GM18520 (cell line): ENCODE measurements at regions not wholly inside any gene's neighbourhood (a gene's known extent, or its start where the extent isn't known, plus 50 kb on each side); places are given as distances from the start of the nearest gene placed in this dataset.

Source experiments
- ATAC-seq: cut with Tn5 transposase; IDR thresholded peaks from one replicate; pipeline ENCODE4 v1.9.1; 2021; ENCODE audit not compliant: unreplicated experiment

GRCh38 chr15:60093273-60094067 is 89.4 kb downstream of the FOXB1 start:
- ATAC-seq = no peak

- ATAC-seq = no peak
Measured at GRCh38 chr15:60095711-60096110, 91.6 kb downstream of the FOXB1 start.

DNA sequence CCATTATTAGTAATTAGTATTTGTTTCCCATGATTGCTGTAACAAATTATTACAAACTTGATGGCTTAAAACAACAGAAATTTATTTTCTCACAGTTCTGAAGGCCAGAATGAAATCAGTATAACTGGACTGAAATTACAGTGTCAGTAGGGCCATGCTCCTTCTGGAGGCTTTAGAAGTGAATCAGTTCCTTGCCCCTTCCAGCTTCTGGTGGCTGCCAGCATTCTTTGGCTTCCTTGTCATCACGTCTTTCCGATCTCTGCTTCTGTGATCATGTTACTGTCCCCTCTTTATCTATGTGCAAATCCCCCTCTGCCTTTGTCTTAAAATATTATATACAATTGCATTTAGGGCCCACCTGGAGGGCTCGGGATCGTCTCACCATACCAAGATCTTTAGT is 92.0 kb downstream of the FOXB1 start:
- no peak for ATAC-seq

DNA sequence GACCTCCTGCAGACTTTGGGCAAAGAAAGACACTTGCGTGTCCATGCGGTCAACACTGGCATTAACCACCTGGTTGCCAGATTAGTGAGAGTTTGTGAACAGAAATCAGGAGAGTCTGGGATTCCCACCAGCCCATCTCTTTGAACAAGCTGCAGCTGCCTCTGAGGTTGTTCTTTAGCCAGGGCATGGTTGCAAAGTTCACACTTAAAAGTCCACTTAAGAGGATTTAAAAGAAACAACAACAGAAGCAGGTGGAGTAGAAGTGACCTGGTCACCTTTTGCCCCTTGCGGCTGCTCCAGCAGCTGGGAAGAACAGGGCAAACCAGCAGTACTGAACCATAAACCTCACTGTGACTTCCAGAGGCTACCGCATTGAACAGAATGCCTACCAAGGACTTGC is 97.3 kb downstream of the FOXB1 start:
- ATAC-seq = no peak

GRCh38 chr15:60102748-60103147 is 98.6 kb downstream of the FOXB1 start:
- ATAC-seq = no peak

- ATAC-seq = no peak
Measured at GRCh38 chr15:60110909-60111308, 106.8 kb downstream of the FOXB1 start.

DNA sequence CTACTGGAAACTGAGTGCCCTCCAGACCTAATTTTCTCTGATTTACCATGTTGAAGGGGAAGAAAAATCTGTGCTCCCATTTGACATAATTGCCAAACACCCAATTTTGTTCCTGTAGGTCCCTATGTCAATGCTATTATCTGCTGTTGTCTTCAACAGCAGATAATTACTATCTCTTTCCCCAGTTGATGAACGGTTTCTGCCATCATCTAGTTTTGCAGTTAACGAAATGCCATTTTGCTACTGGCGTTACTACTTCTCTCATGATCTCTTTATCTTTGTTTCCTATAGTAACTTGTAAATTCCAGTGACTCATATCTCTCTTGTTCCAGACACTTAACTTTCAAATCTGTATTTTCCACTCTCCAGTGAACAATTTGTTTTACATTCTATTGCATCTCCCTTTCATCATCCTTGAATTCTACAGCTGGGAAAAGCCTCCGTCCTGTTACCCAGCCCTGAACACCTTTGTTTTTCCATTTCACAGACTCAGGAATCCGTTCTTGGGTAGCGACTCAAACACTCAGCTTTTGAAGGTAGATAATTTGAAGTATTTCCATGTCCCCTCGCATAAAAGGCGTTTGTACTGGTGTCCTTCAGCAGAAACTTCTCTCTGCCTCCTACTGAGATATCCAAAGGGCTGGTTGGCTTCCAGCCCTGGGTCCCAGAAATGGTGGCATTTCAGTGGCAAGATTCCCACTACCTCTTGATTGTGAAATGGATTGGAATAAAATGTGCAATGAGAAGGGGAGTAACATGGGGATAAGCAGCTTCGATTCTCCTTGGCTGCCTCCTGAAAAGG is 111.7 kb downstream of the FOXB1 start:
- ATAC-seq = no peak

DNA sequence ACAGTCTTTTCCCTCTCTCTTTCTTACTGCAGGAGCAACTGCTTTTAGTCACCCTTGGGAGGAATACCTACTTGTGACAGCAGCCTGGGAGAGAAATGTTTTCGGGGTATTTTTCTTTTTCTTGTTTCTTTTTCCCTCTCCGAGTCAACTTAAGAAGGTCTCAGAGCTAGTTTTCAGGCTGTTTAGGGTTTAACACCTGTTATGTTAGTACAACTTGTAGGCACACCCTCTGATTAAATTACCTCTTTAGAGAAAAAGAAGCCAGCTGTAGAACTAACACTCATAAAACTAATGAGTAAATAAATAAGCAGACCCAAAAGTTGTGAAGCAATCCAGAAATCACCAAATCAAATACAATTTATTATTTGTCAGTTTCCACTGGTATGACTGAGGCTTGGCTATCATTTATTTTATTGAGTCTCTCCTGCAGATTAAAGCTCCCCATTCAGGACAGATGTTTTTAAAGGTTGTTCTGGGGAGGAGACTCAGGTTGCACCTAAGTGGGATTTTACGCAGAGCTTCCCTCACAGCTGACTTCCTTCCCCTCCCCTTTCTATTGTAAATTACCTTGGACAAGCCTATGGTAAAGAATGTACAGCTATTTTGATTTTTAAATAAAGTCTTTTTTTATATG is 112.5 kb downstream of the FOXB1 start:
- no peak for ATAC-seq

- ATAC-seq = no peak
Measured at GRCh38 chr15:60118146-60118545, 114.0 kb downstream of the FOXB1 start.

GRCh38 chr15:60118626-60119025 is 114.5 kb downstream of the FOXB1 start:
- no peak for ATAC-seq

GRCh38 chr15:60119101-60119500 is 115.0 kb downstream of the FOXB1 start:
- ATAC-seq = no peak

DNA sequence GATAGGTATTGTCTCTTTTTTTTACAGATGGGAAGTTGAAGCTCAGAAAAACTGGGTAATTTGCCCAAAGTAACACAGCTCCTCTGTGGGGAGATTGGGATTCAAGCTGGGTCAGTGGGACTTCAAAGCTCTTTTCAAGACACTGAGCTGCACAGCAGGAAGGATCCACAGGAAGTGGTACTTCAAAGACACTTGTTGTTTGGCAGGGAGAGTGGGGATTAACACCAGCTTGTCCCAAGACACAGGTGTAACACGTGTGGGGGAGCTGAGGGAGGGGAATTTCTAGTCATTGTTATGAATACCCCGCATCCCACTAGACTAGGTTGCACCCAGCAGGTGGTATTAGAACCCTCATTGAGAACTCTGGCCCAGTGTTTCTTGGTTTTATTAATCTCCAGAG is 116.0 kb downstream of the FOXB1 start:
- ATAC-seq = no peak

DNA sequence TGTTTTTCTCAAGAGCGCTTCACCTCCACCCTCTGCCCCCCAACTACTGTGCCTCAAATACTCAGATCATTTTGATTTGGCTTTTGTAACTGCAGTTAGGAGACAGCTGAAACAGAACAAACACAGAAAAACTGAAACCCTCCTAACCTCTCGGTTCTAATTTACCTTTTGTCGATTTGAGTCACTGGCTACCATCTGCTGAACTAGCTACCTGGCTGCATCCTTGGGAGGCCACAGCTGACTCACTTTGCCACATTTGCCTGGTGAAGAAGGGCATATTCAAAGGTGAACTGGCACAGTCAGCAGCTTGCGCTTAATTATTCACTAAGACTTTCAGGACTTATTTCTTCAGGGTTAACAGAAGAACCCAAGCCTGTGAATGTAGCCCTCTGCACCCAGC is 117.7 kb downstream of the FOXB1 start:
- peak; percentile 52 for ATAC-seq

- ATAC-seq = no peak
Measured at GRCh38 chr15:60122691-60123090, 118.6 kb downstream of the FOXB1 start.

GRCh38 chr15:60124460-60125070 is 120.5 kb downstream of the FOXB1 start:
- no peak for ATAC-seq

DNA sequence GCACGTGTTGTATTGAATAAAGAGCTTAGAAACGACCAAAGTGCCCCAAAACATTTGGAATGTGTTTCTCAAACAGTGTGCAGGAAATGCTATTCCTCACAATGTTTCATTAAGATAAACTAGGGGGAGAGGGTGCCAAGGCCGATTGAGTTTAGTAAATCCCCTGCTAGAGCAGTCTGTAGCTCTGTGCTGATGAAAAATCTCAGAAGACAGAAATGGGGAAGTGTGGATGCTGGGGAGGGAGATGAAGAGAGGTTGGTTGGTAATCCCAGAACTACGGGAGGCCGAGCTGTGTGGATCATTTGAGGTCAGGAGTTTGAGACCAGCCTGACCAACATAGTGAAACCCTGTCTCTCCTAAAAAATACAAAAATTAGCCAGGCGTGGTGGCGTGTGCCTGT is 121.2 kb downstream of the FOXB1 start:
- ATAC-seq = no peak

DNA sequence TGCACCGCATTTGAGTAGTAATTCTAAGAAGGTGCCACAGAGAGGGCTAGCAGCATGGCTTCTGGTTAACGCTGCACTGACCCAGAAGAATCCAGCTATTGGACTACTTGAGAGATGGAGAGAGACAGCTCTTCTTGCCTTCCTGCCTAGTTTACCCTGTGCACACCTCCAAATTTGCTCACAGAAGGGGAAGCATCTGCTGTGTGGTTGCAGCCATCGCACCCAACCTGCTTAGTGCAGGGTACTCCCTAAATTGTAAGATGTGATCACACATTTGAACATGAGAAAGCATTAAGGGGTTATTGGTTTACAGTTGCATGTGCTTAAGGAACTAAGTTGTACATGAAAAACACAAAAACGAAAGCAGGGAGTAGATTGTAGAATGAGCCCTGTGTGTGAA is 122.1 kb downstream of the FOXB1 start:
- ATAC-seq = no peak

DNA sequence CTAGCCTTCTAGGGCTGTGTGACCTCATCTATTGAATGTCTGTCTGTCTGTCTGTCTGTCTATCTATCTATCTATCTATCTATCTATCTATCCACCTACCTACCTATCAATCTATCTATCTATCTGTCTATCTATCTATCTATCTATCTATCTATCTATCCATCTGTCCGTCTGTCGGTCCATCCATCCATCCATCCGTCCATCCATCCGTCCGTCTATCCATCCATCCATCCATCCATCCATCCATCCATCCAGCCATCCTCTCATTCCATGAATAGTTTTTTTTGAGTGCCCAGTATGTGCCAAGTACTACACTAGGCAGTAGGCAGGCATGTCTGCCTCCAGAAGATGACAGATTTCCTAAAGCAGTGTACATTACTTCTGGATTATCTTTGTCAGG is 122.5 kb downstream of the FOXB1 start:
- ATAC-seq = no peak

DNA sequence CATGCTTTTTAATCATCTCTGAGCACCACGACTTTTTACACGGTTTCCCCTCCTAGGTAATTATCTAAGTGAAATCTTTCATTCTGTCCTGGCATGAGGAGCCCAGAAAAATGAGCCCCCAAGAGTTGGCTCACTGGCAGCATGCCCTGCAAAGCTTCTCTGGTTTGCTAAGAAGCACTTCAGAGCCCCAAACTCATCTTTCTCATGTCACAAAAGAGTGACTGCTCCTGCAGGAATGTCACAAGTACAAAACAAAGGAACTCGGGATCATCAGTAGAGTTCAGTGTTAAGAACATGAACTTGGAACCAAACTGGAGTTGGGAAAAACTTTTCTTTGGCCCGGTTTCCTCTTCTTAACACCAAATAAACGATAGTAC is 123.9 kb downstream of the FOXB1 start:
- no peak for ATAC-seq

DNA sequence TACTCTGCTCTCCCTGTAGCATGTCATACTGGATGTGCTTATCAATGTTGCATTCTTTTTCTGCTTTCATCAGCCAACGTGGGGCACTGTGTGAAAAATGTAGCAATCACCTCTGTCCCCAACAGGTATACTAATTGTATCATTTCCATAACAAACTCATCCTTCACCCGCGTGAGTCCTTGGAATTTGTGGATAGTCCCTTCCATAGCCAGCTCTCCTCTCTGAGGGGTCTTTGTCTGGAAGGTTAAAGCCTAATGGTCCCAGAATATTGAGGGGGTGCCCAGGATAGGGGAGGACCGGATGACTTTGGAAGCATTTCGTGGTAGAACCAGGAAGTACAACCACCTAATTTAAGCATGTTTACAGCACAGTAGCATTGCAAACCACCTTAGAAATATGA is 124.6 kb downstream of the FOXB1 start:
- ATAC-seq = no peak

DNA sequence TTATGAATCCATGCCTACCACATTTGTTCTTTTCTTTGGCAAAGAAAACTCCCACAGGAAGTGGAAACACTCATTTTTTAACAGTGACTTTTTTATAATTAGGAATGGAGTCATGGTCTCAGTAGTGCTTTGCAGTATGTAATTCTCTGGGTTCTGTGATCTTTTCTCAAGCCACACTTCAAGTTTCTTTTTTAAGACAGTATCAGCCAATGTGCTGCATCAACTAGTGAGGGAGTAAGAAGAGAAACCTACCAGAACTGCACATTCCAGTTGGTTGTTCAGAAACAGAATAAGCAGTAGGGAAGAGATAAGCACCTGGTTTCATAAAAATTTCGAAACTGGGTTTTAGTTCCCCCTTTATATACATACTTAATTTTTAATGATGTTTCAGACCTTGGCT is 126.3 kb downstream of the FOXB1 start:
- ATAC-seq = no peak

GRCh38 chr15:60130821-60131220 is 126.7 kb downstream of the FOXB1 start:
- no peak for ATAC-seq
